Loucy (cell line): ENCODE measurements at regions not wholly inside any gene's neighbourhood (a gene's known extent, or its start where the extent isn't known, plus 50 kb on each side); places are given as distances from the start of the nearest gene placed in this dataset.

Experiments
- CTCF ChIP-seq: fragments of 200-600 bp; sonication (generic); conservative IDR thresholded peaks from 2 replicates; pipeline ENCODE4 v1.5.1; 2014; ENCODE audit warnings: mild to moderate bottlenecking, antibody characterized with exemption, low read length
- EZH2phosphoT487 ChIP-seq: fragments of 200-600 bp; IDR thresholded peaks from 2 replicates; pipeline ENCODE4 v1.6.1; 2018; ENCODE audit warnings: antibody characterized with exemption, mild to moderate bottlenecking, moderate library complexity, borderline replicate concordance

GRCh38 chr1:116258668-116259419 lies 114.2 kb upstream of the ATP1A1 start:
- TF ChIP-seq CTCF, result no peak
- no peak for TF ChIP-seq EZH2phosphoT487
